Stomach (tissue), 8 donors: ENCODE measurements at regions not wholly inside any gene's neighbourhood (a gene's known extent, or its start where the extent isn't known, plus 50 kb on each side); places are given as distances from the start of the nearest gene placed in this dataset.

Experiments
- DNase-seq, 2 donors: peaks; one replicate each; pipeline versions ENCODE4 v3.0.0 to v3.0.0-alpha.2; 2013 to 2019
- H3K27ac ChIP-seq, 5 donors: fragments of 200-600 bp in 4 of 5; sonication (generic) in 4 of 5; one replicate each; pipeline ENCODE4 v1.5.1; 2013 to 2019; ENCODE audit warnings: mild to moderate bottlenecking in 1 of 5, moderate library complexity in 1 of 5
- H3K27me3 ChIP-seq, 3 donors: fragments of 200-600 bp; sonication (generic); one replicate each; pipeline ENCODE4 v1.5.1; 2017 to 2019; ENCODE audit warnings: mixed run types in 1 of 3
- H3K36me3 ChIP-seq, 4 donors: fragments of 200-600 bp; sonication (generic); 1 replicate in 3 of 4; 2 replicates in 1 of 4; pipeline ENCODE4 v1.5.1; 2016 to 2019
- H3K4me1 ChIP-seq, 4 donors: fragments of 200-600 bp; sonication (generic); one replicate each; pipeline ENCODE4 v1.5.1; 2016 to 2019
- H3K4me3 ChIP-seq, 4 donors: fragments of 200-600 bp; sonication (generic) in 3 of 4; one replicate each; pipeline ENCODE4 v1.5.1; 2016 to 2019; ENCODE audit warnings: mild to moderate bottlenecking in 1 of 4
- H3K9me3 ChIP-seq, 4 donors: fragments of 200-600 bp; sonication (generic); one replicate each; pipeline ENCODE4 v1.5.1; 2016 to 2019
- EP300 ChIP-seq: sonication (generic); formaldehyde crosslinking; IDR thresholded peaks from one replicate; pipeline ENCODE4 v1.6.1; 2017; ENCODE audit warnings: antibody characterized with exemption
- POLR2A ChIP-seq, 4 donors: fragments of 450-650 bp; IDR thresholded peaks; one replicate each; pipeline ENCODE4 v1.6.1; 2016; ENCODE audit warnings: antibody characterized with exemption in 4 of 4, control low read depth in 2 of 4, mild to moderate bottlenecking in 1 of 4, moderate library complexity in 1 of 4
- POLR2AphosphoS5 ChIP-seq, 3 donors: sonication (generic); formaldehyde crosslinking; IDR thresholded peaks; one replicate each; pipeline ENCODE4 v1.6.1; 2016; ENCODE audit warnings: antibody characterized with exemption in 3 of 3
- WGBS, 5 donors: extraction: QIAGEN DNeasy Blood & Tissue Kit in 3 of 5; methylation state at CpG; one replicate each; pipeline versions ENCODE4 v1.1.5 to v1.1.7; 2013 to 2018; 5-methylcytosine and 5-hydroxymethylcytosine counted together
- intact Hi-C: fragments of 100-400 bp; cut with DNase I; formaldehyde crosslinking; loops from one replicate; pipeline ENCODE4 v1.15.1; 2023; ENCODE audit warnings: low total_unique reads
- TF ChIP-seq, protein P1 (sequence below), 7 experiments: fragments of 450-650 bp in 4 of 7; fragments of 200-600 bp in 3 of 7; sonication (generic) in 3 of 7; IDR thresholded peaks; one replicate each; pipeline ENCODE4 v1.5.1; 2016 to 2019; ENCODE audit warnings: antibody characterized with exemption in 7 of 7, control low read depth in 2 of 7, mild to moderate bottlenecking in 1 of 7
- donor health status: healthy with polysubstance abuse.
- donor health status: Bipolar disorder and iron deficiency.
- donor health status: healthy.

DNA sequence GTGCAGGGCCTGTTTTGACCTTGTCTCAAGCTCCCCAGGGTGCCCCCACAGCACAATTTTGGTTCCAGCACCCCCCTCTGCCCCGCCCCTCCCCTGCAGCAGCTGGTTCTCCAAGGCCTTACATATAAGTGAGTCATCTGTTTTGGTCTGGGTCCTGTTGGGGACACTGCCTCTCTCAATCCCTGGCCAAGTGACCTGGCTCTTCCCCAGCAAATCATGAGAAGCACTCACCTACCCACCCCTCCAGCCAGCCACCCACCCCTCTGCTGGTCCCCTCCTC, 90.5 kb downstream of the INHBB start:
- peaks cover under 1 to 4% (median 4%) of the 10 kb centered on the region in 4 donors for H3K4me1 ChIP-seq
- no peaks in the 10 kb centered on the region for H3K36me3 ChIP-seq
- no peak overlapping the region for H3K4me3 ChIP-seq
- no peak for DNase-seq
- intact Hi-C loops = no loop called here
- H3K27me3 ChIP-seq = peaks cover 0 to 49% (median 0%) of the 10 kb centered on the region in 3 donors
- no peak overlapping the region for H3K27ac ChIP-seq
- WGBS, 5 donors = 82 to 100% (median 85%) methylated on average over 1 of the region's 1 CpG
- H3K9me3 ChIP-seq = no peaks in the 10 kb centered on the region
- TF ChIP-seq POLR2AphosphoS5 (IDR thresholded peaks at IDR 0.05) (no peak), POLR2A (IDR thresholded peaks at IDR 0.05) (no peak), EP300 (no peak)
- TF ChIP-seq, protein P1, sequence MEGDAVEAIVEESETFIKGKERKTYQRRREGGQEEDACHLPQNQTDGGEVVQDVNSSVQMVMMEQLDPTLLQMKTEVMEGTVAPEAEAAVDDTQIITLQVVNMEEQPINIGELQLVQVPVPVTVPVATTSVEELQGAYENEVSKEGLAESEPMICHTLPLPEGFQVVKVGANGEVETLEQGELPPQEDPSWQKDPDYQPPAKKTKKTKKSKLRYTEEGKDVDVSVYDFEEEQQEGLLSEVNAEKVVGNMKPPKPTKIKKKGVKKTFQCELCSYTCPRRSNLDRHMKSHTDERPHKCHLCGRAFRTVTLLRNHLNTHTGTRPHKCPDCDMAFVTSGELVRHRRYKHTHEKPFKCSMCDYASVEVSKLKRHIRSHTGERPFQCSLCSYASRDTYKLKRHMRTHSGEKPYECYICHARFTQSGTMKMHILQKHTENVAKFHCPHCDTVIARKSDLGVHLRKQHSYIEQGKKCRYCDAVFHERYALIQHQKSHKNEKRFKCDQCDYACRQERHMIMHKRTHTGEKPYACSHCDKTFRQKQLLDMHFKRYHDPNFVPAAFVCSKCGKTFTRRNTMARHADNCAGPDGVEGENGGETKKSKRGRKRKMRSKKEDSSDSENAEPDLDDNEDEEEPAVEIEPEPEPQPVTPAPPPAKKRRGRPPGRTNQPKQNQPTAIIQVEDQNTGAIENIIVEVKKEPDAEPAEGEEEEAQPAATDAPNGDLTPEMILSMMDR (IDR thresholded peaks at IDR 0.05) = no peak

DNA sequence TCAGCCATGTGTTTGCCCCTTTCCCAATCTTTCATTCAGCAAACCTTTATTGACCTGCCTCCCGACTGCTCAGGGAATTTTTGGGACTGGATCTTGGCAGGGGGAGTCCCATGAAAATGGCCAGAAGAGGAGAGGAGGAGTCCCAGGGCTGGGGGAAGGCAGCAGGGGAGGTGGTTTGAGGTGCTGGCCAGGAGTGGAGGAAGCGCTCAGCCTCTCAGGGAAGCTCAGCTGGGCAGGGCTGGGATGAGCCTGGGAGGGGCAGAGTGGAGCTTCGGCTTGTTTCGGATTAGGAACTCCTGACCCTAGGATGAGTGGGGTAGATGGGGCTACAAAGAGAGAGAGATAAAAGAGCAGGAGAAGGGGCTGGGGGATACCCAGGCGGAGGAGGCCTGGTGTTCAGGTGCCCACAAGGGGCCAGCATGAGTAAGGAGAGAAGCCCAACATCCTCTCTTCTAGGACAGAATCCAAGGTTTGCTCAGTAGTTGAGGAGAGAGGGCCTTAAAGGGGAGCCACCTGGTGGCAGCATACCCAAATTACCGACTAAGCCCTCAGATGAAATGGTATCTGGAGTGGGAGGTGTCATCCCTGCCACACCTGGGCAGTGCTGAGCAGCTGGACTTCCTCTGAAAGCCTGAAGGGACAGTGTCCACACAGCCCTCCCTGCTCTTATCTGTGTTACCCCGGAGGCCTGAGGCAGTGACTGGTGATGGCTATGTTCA, 91.1 kb downstream of the INHBB start:
- Histone ChIP-seq H3K27ac (no peak overlapping the region), H3K9me3 (no peaks in the 10 kb centered on the region), H3K4me1 (peaks cover 7 to 10% (median 10%) of the 10 kb centered on the region in 4 donors), H3K36me3 (no peaks in the 10 kb centered on the region), H3K27me3 (peaks cover 0 to 51% (median 4%) of the 10 kb centered on the region in 3 donors), H3K4me3 (no peak overlapping the region)
- no peak for TF ChIP-seq POLR2A (IDR thresholded peaks at IDR 0.05)
- TF ChIP-seq EP300 = no peak
- TF ChIP-seq, protein P1 (IDR thresholded peaks at IDR 0.05) = peak in 2 of 7 experiments; percentile 14 to 32
- WGBS, 5 donors = 72 to 77% (median 74%) methylated on average over 7 of the region's 7 CpGs
- peak; percentile 36 to 41 for DNase-seq
- intact Hi-C loops = no loop called here

DNA sequence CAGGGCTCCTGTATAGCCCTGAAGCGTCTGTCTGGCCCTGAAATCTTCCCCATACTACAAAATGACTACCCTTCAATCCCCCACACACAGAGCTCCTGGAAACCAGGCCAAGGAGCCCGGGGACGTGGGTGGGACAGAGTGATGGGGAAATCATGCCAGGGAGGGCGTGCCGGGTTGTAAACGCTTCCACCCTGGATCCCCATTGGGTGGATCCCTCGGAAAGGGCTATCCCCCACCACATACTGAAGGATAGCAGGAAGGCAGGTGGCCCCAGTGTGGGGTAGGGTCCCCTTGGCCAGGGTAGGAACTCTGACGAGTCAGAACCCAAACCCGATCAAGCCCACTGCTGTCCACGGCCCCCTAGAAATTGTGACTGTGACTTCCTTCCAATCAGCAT, 91.7 kb downstream of the INHBB start:
- WGBS, 5 donors = 83 to 90% (median 85%) methylated on average over 10 of the region's 10 CpGs
- Histone ChIP-seq H3K27me3 (peaks cover 0 to 56% (median 10%) of the 10 kb centered on the region in 3 donors), H3K4me1 (peaks cover 12 to 16% (median 16%) of the 10 kb centered on the region in 4 donors), H3K4me3 (no peak overlapping the region), H3K36me3 (no peaks in the 10 kb centered on the region), H3K9me3 (no peaks in the 10 kb centered on the region), H3K27ac (no peak overlapping the region)
- no peak for DNase-seq
- intact Hi-C loops = no loop called here
- TF ChIP-seq EP300 (no peak), POLR2A (IDR thresholded peaks at IDR 0.05) (no peak)

DNA sequence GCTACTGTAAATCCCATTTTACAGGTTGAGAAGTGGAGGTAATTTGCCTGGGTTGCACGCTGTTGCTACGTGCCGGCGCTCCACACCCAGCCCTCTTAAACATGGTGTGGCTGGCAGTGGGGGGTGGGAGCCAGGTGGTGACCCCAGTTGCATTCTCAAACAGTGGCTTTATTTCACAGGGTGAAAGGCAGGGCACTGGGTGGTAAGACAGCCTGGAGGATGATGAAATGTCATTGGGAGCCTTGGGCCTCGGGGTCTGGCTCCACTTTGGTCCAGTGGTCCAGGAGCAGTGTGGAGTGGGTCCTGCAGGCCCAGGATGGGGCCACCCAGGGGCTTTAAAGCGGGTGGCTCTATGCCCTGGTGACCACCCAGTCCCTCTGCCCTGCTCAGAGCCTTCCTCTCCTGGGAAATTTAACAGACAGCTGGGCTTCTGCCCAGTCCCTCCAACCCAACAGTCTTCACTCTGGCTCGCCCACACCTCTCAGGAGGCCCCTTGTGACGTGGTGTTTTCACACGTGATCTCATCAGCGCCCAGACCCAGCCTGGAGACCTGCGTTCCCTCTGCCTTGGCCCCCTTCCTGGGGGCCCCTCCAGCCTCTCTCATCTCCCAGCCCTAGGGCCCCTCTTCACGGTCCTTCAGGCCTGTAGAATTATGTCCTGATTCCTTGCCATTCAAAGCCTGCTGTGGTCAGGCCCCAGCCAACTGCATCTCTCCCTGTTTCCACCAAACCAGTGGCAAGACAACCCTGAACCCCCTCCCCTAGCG, 92.5 kb downstream of the INHBB start:
- intact Hi-C loops = no loop called here
- no peak overlapping the region for H3K4me3 ChIP-seq
- DNase-seq = no peak

DNA sequence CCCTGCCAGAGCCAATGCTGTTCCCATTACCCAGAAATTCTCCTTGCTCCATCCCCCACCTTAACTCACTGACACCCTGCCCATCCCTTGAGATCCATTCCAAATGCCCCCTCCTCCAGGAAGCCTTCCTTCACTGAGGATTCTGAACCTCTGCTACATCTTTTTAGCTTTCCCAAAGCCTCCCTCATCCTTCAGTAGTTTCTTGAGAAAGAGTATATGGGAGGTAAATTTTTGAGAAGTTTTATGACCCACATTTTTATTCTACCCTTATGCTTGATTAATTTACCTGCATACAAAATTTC, 93.1 kb downstream of the INHBB start:
- intact Hi-C loops = no loop called here
- H3K36me3 ChIP-seq = no peaks in the 10 kb centered on the region
- TF ChIP-seq EP300 = no peak
- TF ChIP-seq POLR2AphosphoS5 (IDR thresholded peaks at IDR 0.05) = no peak
- TF ChIP-seq, protein P1 (IDR thresholded peaks at IDR 0.05) = no peak
- TF ChIP-seq POLR2A (IDR thresholded peaks at IDR 0.05) = no peak
- DNase-seq = no peak
- no peaks in the 10 kb centered on the region for H3K9me3 ChIP-seq
- H3K27me3 ChIP-seq = peaks cover 4 to 71% (median 18%) of the 10 kb centered on the region in 3 donors
- no peak overlapping the region for H3K27ac ChIP-seq
- H3K4me1 ChIP-seq = peaks cover 18 to 25% (median 21%) of the 10 kb centered on the region in 4 donors
- no peak overlapping the region for H3K4me3 ChIP-seq

More for the DNA sequence above, 92.5 kb downstream of the INHBB start:
- peaks cover 4 to 65% (median 18%) of the 10 kb centered on the region in 3 donors for H3K27me3 ChIP-seq
- WGBS, 5 donors = 87 to 91% (median 88%) methylated on average over 12 to 13 of the region's 13 CpGs
- H3K36me3 ChIP-seq = no peaks in the 10 kb centered on the region
- no peak overlapping the region for H3K27ac ChIP-seq
- no peak for TF ChIP-seq POLR2A (IDR thresholded peaks at IDR 0.05)
- no peak for TF ChIP-seq EP300
- H3K9me3 ChIP-seq = no peaks in the 10 kb centered on the region
- H3K4me1 ChIP-seq = peaks cover 18 to 25% (median 21%) of the 10 kb centered on the region in 4 donors
